Keratinocyte (primary cell): ENCODE measurements at regions not wholly inside any gene's neighbourhood (a gene's known extent, or its start where the extent isn't known, plus 50 kb on each side); places are given as distances from the start of the nearest gene placed in this dataset.

Experiments
- DNase-seq: peaks from one replicate; pipeline ENCODE4 v3.0.0-alpha.2; 2011; ENCODE audit warnings: low read depth, missing footprints, low spot score
- FAIRE-seq: peaks from 2 replicates; lab custom pipeline; 2011; peaks lifted over from hg19 to GRCh38; lab: Jason Lieb, UNC
- H2AFZ ChIP-seq: 2 replicates; pipeline ENCODE4 v1.6.0; 2012; ENCODE audit warnings: low read length, control low read depth, inconsistent platforms; ENCODE audit not compliant: control insufficient read depth
- H3K27ac ChIP-seq: 2 replicates; pipeline ENCODE4 v1.5.1; 2011; ENCODE audit warnings: low read length; ENCODE audit not compliant: control insufficient read depth, insufficient read depth
- H3K27me3 ChIP-seq: 3 replicates; pipeline ENCODE4 v1.6.0; 2011; ENCODE audit warnings: low read length; ENCODE audit not compliant: control insufficient read depth, insufficient read depth; ENCODE audit errors: extremely low read depth
- H3K36me3 ChIP-seq, 2 experiments: 2 replicates in 1 of 2; 3 replicates in 1 of 2; pipeline ENCODE4 v1.5.1; 2011; ENCODE audit warnings: low read length in 2 of 2, mild to moderate bottlenecking in 1 of 2; ENCODE audit not compliant: control insufficient read depth in 2 of 2, insufficient read depth in 2 of 2; ENCODE audit errors: extremely low read depth in 1 of 2
- H3K4me1 ChIP-seq: 3 replicates; pipeline ENCODE4 v1.5.1; 2011; ENCODE audit warnings: low read length; ENCODE audit not compliant: control insufficient read depth, insufficient read depth; ENCODE audit errors: extremely low read depth
- H3K4me2 ChIP-seq: 3 replicates; pipeline ENCODE4 v1.6.0; 2011; ENCODE audit warnings: low read depth, low read length; ENCODE audit not compliant: control insufficient read depth, insufficient read depth; ENCODE audit errors: extremely low read depth
- H3K4me3 ChIP-seq, 3 experiments: fragments of 200-600 bp in 1 of 3; sonication (generic) in 1 of 3; 2 replicates in 2 of 3; 3 replicates in 1 of 3; pipeline ENCODE4 v1.5.1; 2011 to 2016; ENCODE audit warnings: low read length in 3 of 3, mild to moderate bottlenecking in 3 of 3, control low read depth in 2 of 3, inconsistent platforms in 1 of 3, low read depth in 1 of 3, mixed read lengths in 1 of 3, mixed run types in 1 of 3, moderate library complexity in 1 of 3; ENCODE audit not compliant: control insufficient read depth in 2 of 3, insufficient read depth in 2 of 3; ENCODE audit errors: extremely low read depth in 1 of 3
- H3K79me2 ChIP-seq: 2 replicates; pipeline ENCODE4 v1.6.0; 2012; ENCODE audit warnings: low read length; ENCODE audit not compliant: control insufficient read depth, insufficient read depth
- H3K9ac ChIP-seq: 3 replicates; pipeline ENCODE4 v1.6.0; 2011; ENCODE audit warnings: low read length; ENCODE audit not compliant: control insufficient read depth, insufficient read depth; ENCODE audit errors: extremely low read depth
- H3K9me1 ChIP-seq: 3 replicates; pipeline ENCODE4 v1.6.0; 2011; ENCODE audit warnings: low read length; ENCODE audit not compliant: control insufficient read depth, insufficient read depth; ENCODE audit errors: extremely low read depth
- H3K9me3 ChIP-seq: 2 replicates; pipeline ENCODE4 v1.5.1; 2012; ENCODE audit warnings: low read depth, low read length; ENCODE audit not compliant: control insufficient read depth
- H4K20me1 ChIP-seq: 3 replicates; pipeline ENCODE4 v1.6.0; 2011; ENCODE audit warnings: low read length; ENCODE audit not compliant: control insufficient read depth, insufficient read depth; ENCODE audit errors: extremely low read depth
- CTCF ChIP-seq, 3 experiments: IDR thresholded peaks in 1 of 3; conservative IDR thresholded peaks in 1 of 3; optimal IDR thresholded peaks in 1 of 3; 2 replicates in 2 of 3; 3 replicates in 1 of 3; pipeline versions ENCODE3 to v1.5.1; 2011; ENCODE audit warnings: low read length in 3 of 3, mild to moderate bottlenecking in 3 of 3, moderate library complexity in 2 of 3, control low read depth in 1 of 3, inconsistent platforms in 1 of 3; ENCODE audit not compliant: insufficient read depth in 2 of 3; ENCODE audit errors: extremely low read depth in 1 of 3
- EZH2 ChIP-seq: IDR thresholded peaks from one replicate; pipeline ENCODE4 v1.6.1; 2012; ENCODE audit warnings: inconsistent platforms, mild to moderate bottlenecking, low read length, moderate library complexity
- dilution Hi-C: fragments of 300-500 bp; cut with MboI; formaldehyde crosslinking; loops from one replicate; pipeline ENCODE4 v1.7.0; 2020; ENCODE audit warnings: low sequenced_read_pairs; ENCODE audit not compliant: extremely low pct_ligation_motif_present

- Histone ChIP-seq H3K27me3 (no peaks in the 10 kb centered on the region), H3K27ac (no peak overlapping the region), H3K79me2 (no peaks in the 10 kb centered on the region), H3K4me1 (peaks cover 8% of the 10 kb centered on the region), H3K36me3 (no peaks in the 10 kb centered on the region), H3K9me3 (no peaks in the 10 kb centered on the region), H3K4me2 (no peak overlapping the region), H3K9me1 (no peaks in the 10 kb centered on the region), H3K9ac (no peak overlapping the region), H4K20me1 (no peaks in the 10 kb centered on the region), H3K4me3 (no peak overlapping the region), H2AFZ (no peak overlapping the region)
- no peak for TF ChIP-seq EZH2
- TF ChIP-seq CTCF (optimal IDR thresholded peaks at IDR 0.05 in 1 of 3, IDR thresholded peaks at IDR 0.05 in 1 of 3, conservative IDR thresholded peaks at IDR 0.05 in 1 of 3; ENCODE audit: extremely low read depth in 1 of 3, insufficient read depth in 2 of 3, low read length in 3 of 3), result no peak
- DNase-seq, result no peak
- FAIRE-seq, result peak; percentile 59
- dilution Hi-C loops, result no loop called here
Observed at GRCh38 chr2:66684289-66684688, 249.4 kb downstream of the MEIS1 start.

- no peak overlapping the region for H3K4me3 ChIP-seq
- dilution Hi-C loops, result no loop called here
- no peaks in the 10 kb centered on the region for H3K79me2 ChIP-seq
- peaks cover 8% of the 10 kb centered on the region for H3K4me1 ChIP-seq
- no peaks in the 10 kb centered on the region for H3K36me3 ChIP-seq
- no peak overlapping the region for H2AFZ ChIP-seq
- H3K9ac ChIP-seq, result no peak overlapping the region
- H3K4me2 ChIP-seq, result no peak overlapping the region
- DNase-seq (no peak), FAIRE-seq (peak; percentile 58)
- no peaks in the 10 kb centered on the region for H3K9me3 ChIP-seq
- no peaks in the 10 kb centered on the region for H3K27me3 ChIP-seq
- no peaks in the 10 kb centered on the region for H3K9me1 ChIP-seq
- no peak for TF ChIP-seq EZH2
- TF ChIP-seq CTCF (optimal IDR thresholded peaks at IDR 0.05 in 1 of 3, IDR thresholded peaks at IDR 0.05 in 1 of 3, conservative IDR thresholded peaks at IDR 0.05 in 1 of 3; ENCODE audit: extremely low read depth in 1 of 3, insufficient read depth in 2 of 3, low read length in 3 of 3), result no peak
- H3K27ac ChIP-seq, result no peak overlapping the region
- no peaks in the 10 kb centered on the region for H4K20me1 ChIP-seq
Observed at GRCh38 chr2:66686755-66687154, 251.8 kb downstream of the MEIS1 start.
